Liver (tissue), 8 donors: ENCODE measurements at regions not wholly inside any gene's neighbourhood (a gene's known extent, or its start where the extent isn't known, plus 50 kb on each side); places are given as distances from the start of the nearest gene placed in this dataset.
"Not testable (repeated sequence)": the region's sequence is repeated elsewhere in the genome, so short reads cannot be mapped to it uniquely, and the experiment has no call there.

Experiments
- DNase-seq: peaks from one replicate; pipeline ENCODE4 v3.0.0-alpha.2; 2017; ENCODE audit warnings: low spot score
- H3K27ac ChIP-seq, 2 donors: one replicate each; pipeline ENCODE4 v1.7.0; 2013; ENCODE audit warnings: inconsistent platforms in 2 of 2, low read length in 2 of 2, control low read depth in 1 of 2, low read depth in 1 of 2, mild to moderate bottlenecking in 1 of 2
- H3K27me3 ChIP-seq, 4 donors: one replicate each; pipeline versions ENCODE4 v1.6.1 to v1.7.0; 2013; ENCODE audit warnings: low read length in 3 of 4, inconsistent platforms in 1 of 4, mild to moderate bottlenecking in 1 of 4, moderate library complexity in 1 of 4; ENCODE audit not compliant: control insufficient read depth in 4 of 4, insufficient read depth in 4 of 4
- H3K36me3 ChIP-seq, 4 donors: one replicate each; pipeline versions ENCODE4 v1.6.1 to v1.7.0; 2013; ENCODE audit warnings: low read length in 3 of 4, mild to moderate bottlenecking in 3 of 4, low read depth in 1 of 4, moderate library complexity in 1 of 4; ENCODE audit not compliant: control insufficient read depth in 4 of 4, insufficient read depth in 3 of 4
- H3K4me1 ChIP-seq, 4 donors: one replicate each; pipeline versions ENCODE4 v1.6.1 to v1.7.0; 2013; ENCODE audit warnings: low read length in 3 of 4, mild to moderate bottlenecking in 3 of 4, moderate library complexity in 1 of 4; ENCODE audit not compliant: control insufficient read depth in 4 of 4, insufficient read depth in 4 of 4
- H3K4me3 ChIP-seq, 3 donors: one replicate each; pipeline versions ENCODE4 v1.6.1 to v1.7.0; 2013; ENCODE audit warnings: low read length in 3 of 3, control low read depth in 1 of 3, low read depth in 1 of 3, mild to moderate bottlenecking in 1 of 3
- H3K9ac ChIP-seq, 2 donors: one replicate each; pipeline ENCODE4 v1.7.0; 2013; ENCODE audit warnings: low read length in 2 of 2, mild to moderate bottlenecking in 2 of 2, moderate library complexity in 2 of 2, control low read depth in 1 of 2, low read depth in 1 of 2
- H3K9me3 ChIP-seq, 4 donors: one replicate each; pipeline versions ENCODE4 v1.6.1 to v1.7.0; 2013; ENCODE audit warnings: low read length in 3 of 4; ENCODE audit not compliant: control insufficient read depth in 4 of 4
- CTCF ChIP-seq: fragments of 150-350 bp; IDR thresholded peaks from 2 replicates; pipeline ENCODE4 v1.5.1; 2017; ENCODE audit warnings: improper control_type of control experiment, low read depth, low read length; ENCODE audit not compliant: missing input control
- EGR1 ChIP-seq, 2 donors: IDR thresholded peaks; 2 replicates each; pipeline ENCODE4 v1.6.1; 2016 to 2018; ENCODE audit warnings: antibody characterized with exemption in 2 of 2, low read depth in 2 of 2
- FOXA1 ChIP-seq: IDR thresholded peaks from 2 replicates; pipeline ENCODE4 v1.6.1; 2016; ENCODE audit warnings: antibody characterized with exemption
- FOXA2 ChIP-seq: IDR thresholded peaks from 2 replicates; pipeline ENCODE4 v1.6.1; 2016; ENCODE audit warnings: antibody characterized with exemption
- GABPA ChIP-seq, 2 donors: IDR thresholded peaks in 1 of 2; conservative IDR thresholded peaks in 1 of 2; 2 replicates each; pipeline ENCODE4 v1.6.1; 2016; ENCODE audit warnings: antibody characterized with exemption in 2 of 2, mild to moderate bottlenecking in 1 of 2, moderate library complexity in 1 of 2
- HNF4A ChIP-seq, 2 donors: conservative IDR thresholded peaks; 2 replicates each; pipeline ENCODE4 v1.6.1; 2016; ENCODE audit warnings: antibody characterized with exemption in 2 of 2, mild to moderate bottlenecking in 2 of 2
- HNF4G ChIP-seq: IDR thresholded peaks from 2 replicates; pipeline ENCODE4 v1.6.1; 2016; ENCODE audit warnings: antibody characterized with exemption
- JUND ChIP-seq, 2 donors: IDR thresholded peaks; 2 replicates each; pipeline ENCODE4 v1.6.1; 2016; ENCODE audit warnings: antibody characterized with exemption in 2 of 2
- MAX ChIP-seq: IDR thresholded peaks from 2 replicates; pipeline ENCODE4 v1.6.1; 2016; ENCODE audit warnings: antibody characterized with exemption
- NR2F2 ChIP-seq: IDR thresholded peaks from 2 replicates; pipeline ENCODE4 v1.6.1; 2016; ENCODE audit warnings: antibody characterized with exemption
- RAD21 ChIP-seq, 2 donors: IDR thresholded peaks; 2 replicates each; pipeline ENCODE4 v1.6.1; 2016; ENCODE audit warnings: antibody characterized with exemption in 2 of 2, mild to moderate bottlenecking in 2 of 2
- RXRA ChIP-seq, 2 donors: IDR thresholded peaks; 2 replicates each; pipeline ENCODE4 v1.6.1; 2017 to 2018; ENCODE audit warnings: antibody characterized with exemption in 2 of 2, mild to moderate bottlenecking in 1 of 2
- SP1 ChIP-seq: IDR thresholded peaks from 2 replicates; pipeline ENCODE4 v1.6.1; 2018; ENCODE audit warnings: antibody characterized with exemption, mild to moderate bottlenecking
- TAF1 ChIP-seq: conservative IDR thresholded peaks from 2 replicates; pipeline ENCODE4 v1.6.1; 2016; ENCODE audit warnings: antibody characterized with exemption, mild to moderate bottlenecking
- YY1 ChIP-seq: IDR thresholded peaks from 2 replicates; pipeline ENCODE4 v1.6.1; 2016; ENCODE audit warnings: antibody characterized with exemption, mild to moderate bottlenecking
- ZBTB33 ChIP-seq: IDR thresholded peaks from 2 replicates; pipeline ENCODE4 v1.6.1; 2016; ENCODE audit warnings: antibody characterized with exemption
- WGBS: extraction: QIAGEN DNeasy Blood & Tissue Kit; methylation state at CpG from one replicate; pipeline ENCODE4 v1.1.7; 2013; 5-methylcytosine and 5-hydroxymethylcytosine counted together
- donor health status: healthy.
- donor health status: healthy.
- donor health status: healthy.
- donor health status: healthy.
- donor health status: healthy.

- TF ChIP-seq ZBTB33 (no peak), RAD21 (IDR thresholded peaks at IDR 0.05) (no peak), SP1 (no peak), TAF1 (no peak), GABPA (IDR thresholded peaks at IDR 0.05 in 1 of 2, conservative IDR thresholded peaks at IDR 0.05 in 1 of 2) (no peak), FOXA2 (no peak), HNF4A (conservative IDR thresholded peaks at IDR 0.05) (no peak), EGR1 (IDR thresholded peaks at IDR 0.05; ENCODE audit: low read depth in 2 of 2) (no peak)
Observed at GRCh38 chr2:14094592-14094991, 537.9 kb upstream of the LRATD1 start (continued).

GRCh38 chr2:14099101-14099500 is 533.4 kb upstream of the LRATD1 start:
- DNase-seq, H3K4me3 ChIP-seq, H3K9me3 ChIP-seq, H3K27ac ChIP-seq, H3K4me1 ChIP-seq, H3K9ac ChIP-seq, H3K36me3 ChIP-seq, H3K27me3 ChIP-seq: not testable (repeated sequence)
- WGBS, result 90% methylated on average over 9 of the region's 9 CpGs

- no peak for DNase-seq
- 85% methylated on average over 2 of the region's 2 CpGs for WGBS
- TF ChIP-seq NR2F2 (no peak), GABPA (IDR thresholded peaks at IDR 0.05 in 1 of 2, conservative IDR thresholded peaks at IDR 0.05 in 1 of 2) (no peak), YY1 (no peak), MAX (no peak), HNF4G (no peak), FOXA1 (no peak), CTCF (no peak), JUND (IDR thresholded peaks at IDR 0.05) (no peak), RXRA (IDR thresholded peaks at IDR 0.05) (no peak), FOXA2 (no peak), EGR1 (IDR thresholded peaks at IDR 0.05; ENCODE audit: low read depth in 2 of 2) (no peak), ZBTB33 (no peak), RAD21 (IDR thresholded peaks at IDR 0.05) (no peak)
Observed at GRCh38 chr2:14114275-14114674, 518.2 kb upstream of the LRATD1 start.

More at GRCh38 chr2:14114275-14114674, 518.2 kb upstream of the LRATD1 start:
- Histone ChIP-seq H3K9ac (no peak overlapping the region), H3K4me3 (no peak overlapping the region), H3K4me1 (no peaks in the 10 kb centered on the region), H3K27me3 (no peaks in the 10 kb centered on the region), H3K27ac (no peak overlapping the region), H3K9me3 (no peaks in the 10 kb centered on the region), H3K36me3 (no peaks in the 10 kb centered on the region)
